Thyroid gland (tissue), 4 donors: ENCODE measurements at regions not wholly inside any gene's neighbourhood (a gene's known extent, or its start where the extent isn't known, plus 50 kb on each side); places are given as distances from the start of the nearest gene placed in this dataset.

Experiments
- CTCF ChIP-seq, 6 experiments: fragments of 200-600 bp in 3 of 6; fragments of 450-650 bp in 3 of 6; sonication (generic) in 3 of 6; IDR thresholded peaks; one replicate each; pipeline ENCODE4 v1.5.1; 2016 to 2019; ENCODE audit warnings: antibody characterized with exemption in 6 of 6, mild to moderate bottlenecking in 2 of 6, inconsistent platforms in 1 of 6, moderate library complexity in 1 of 6
- POLR2A ChIP-seq, 2 donors: fragments of 450-650 bp; IDR thresholded peaks; one replicate each; pipeline ENCODE4 v1.6.1; 2017; ENCODE audit warnings: antibody characterized with exemption in 2 of 2, mild to moderate bottlenecking in 2 of 2, moderate library complexity in 1 of 2

- TF ChIP-seq POLR2A (IDR thresholded peaks at IDR 0.05) (no peak), CTCF (IDR thresholded peaks at IDR 0.05) (no peak)
These were observed 501.3 kb downstream of the BUD13 start for GRCh38 chr11:116271479-116271878.
